Fibroblast of lung (primary cell): ENCODE measurements at regions not wholly inside any gene's neighbourhood (a gene's known extent, or its start where the extent isn't known, plus 50 kb on each side); places are given as distances from the start of the nearest gene placed in this dataset.

Source experiments
- CTCF ChIP-seq, 2 donors: IDR thresholded peaks in 1 of 2; conservative IDR thresholded peaks in 1 of 2; 1 replicate in 1 of 2; 2 replicates in 1 of 2; pipeline ENCODE4 v1.5.1; 2011 to 2012; ENCODE audit warnings: low read length in 2 of 2, control low read depth in 1 of 2, inconsistent platforms in 1 of 2, low read depth in 1 of 2, mild to moderate bottlenecking in 1 of 2
- EZH2 ChIP-seq: IDR thresholded peaks from 2 replicates; pipeline ENCODE4 v1.5.1; 2012; ENCODE audit warnings: low read length, control low read depth, mild to moderate bottlenecking; ENCODE audit errors: missing control alignments

- TF ChIP-seq EZH2 (no peak), CTCF (conservative IDR thresholded peaks at IDR 0.05 in 1 of 2, IDR thresholded peaks at IDR 0.05 in 1 of 2; ENCODE audit: low read depth in 1 of 2, low read length in 2 of 2) (no peak)
These were observed 223.9 kb upstream of the NOL4 start for GRCh38 chr18:34448662-34449061.
